RWPE2 (cell line): ENCODE measurements at regions not wholly inside any gene's neighbourhood (a gene's known extent, or its start where the extent isn't known, plus 50 kb on each side); places are given as distances from the start of the nearest gene placed in this dataset.

Experiments
- ATAC-seq: fragments of 200-7000 bp; cut with Tn5 transposase; 3 replicates; pipeline ENCODE4 v1.9.1; 2021; ENCODE audit warnings: low read depth
- DNase-seq: peaks from one replicate; pipeline ENCODE4 v3.0.0-alpha.2; 2020; ENCODE audit warnings: low spot score
- H3K27ac ChIP-seq: fragments of 450-650 bp; 2 replicates; pipeline ENCODE4 v1.5.1; 2017; ENCODE audit warnings: mild to moderate bottlenecking; ENCODE audit not compliant: poor library complexity, severe bottlenecking
- H3K27me3 ChIP-seq: fragments of 250-450 bp; sonication (Bioruptor Pico); 2 replicates; pipeline ENCODE4 v1.5.1; 2021; ENCODE audit warnings: mild to moderate bottlenecking, moderate library complexity; ENCODE audit not compliant: insufficient read depth, poor library complexity, severe bottlenecking
- H3K36me3 ChIP-seq: fragments of 250-450 bp; sonication (Bioruptor Pico); 2 replicates; pipeline ENCODE4 v1.5.1; 2020; ENCODE audit warnings: low read depth, mild to moderate bottlenecking, moderate library complexity
- H3K4me1 ChIP-seq: fragments of 250-450 bp; sonication (Bioruptor Pico); 2 replicates; pipeline ENCODE4 v1.5.1; 2021; ENCODE audit warnings: mild to moderate bottlenecking, moderate library complexity; ENCODE audit not compliant: insufficient read depth, poor library complexity, severe bottlenecking
- H3K4me3 ChIP-seq: fragments of 250-450 bp; sonication (Bioruptor Pico); 2 replicates; pipeline ENCODE4 v1.5.1; 2021; ENCODE audit warnings: mild to moderate bottlenecking, moderate library complexity; ENCODE audit not compliant: severe bottlenecking
- H3K9me3 ChIP-seq: fragments of 250-450 bp; sonication (Bioruptor Pico); 2 replicates; pipeline ENCODE4 v1.5.1; 2021; ENCODE audit warnings: mild to moderate bottlenecking, moderate library complexity; ENCODE audit not compliant: severe bottlenecking
- TF ChIP-seq, protein P1 (sequence below): fragments of 450-650 bp; IDR thresholded peaks from one replicate; pipeline ENCODE4 v1.5.1; 2017; ENCODE audit warnings: mild to moderate bottlenecking, moderate library complexity; ENCODE audit not compliant: poor library complexity, severe bottlenecking

DNA sequence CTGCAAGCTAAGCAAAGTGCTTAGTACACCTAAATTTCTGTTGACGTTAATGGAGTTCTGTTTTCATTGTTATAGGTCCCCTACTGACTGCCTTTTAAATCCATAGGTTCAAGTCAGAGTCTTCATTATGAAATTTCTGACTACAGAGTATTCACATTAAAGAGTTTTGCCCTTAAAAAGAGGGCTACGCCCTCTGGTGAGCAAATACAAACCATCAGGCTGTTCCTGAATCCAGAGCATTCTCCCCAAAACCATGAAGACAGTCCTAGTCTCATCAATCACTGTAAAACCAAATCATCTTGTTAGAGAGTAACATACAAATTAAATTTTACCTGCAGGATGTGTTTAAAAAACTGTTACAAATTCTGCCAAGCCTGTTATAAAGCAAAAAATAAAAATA, 1091.7 kb downstream of the TDRD15 start:
- Histone ChIP-seq H3K36me3 (no peaks in the 10 kb centered on the region), H3K27ac (no peak overlapping the region), H3K4me3 (no peak overlapping the region), H3K9me3 (peaks cover 2% of the 10 kb centered on the region), H3K27me3 (no peaks in the 10 kb centered on the region), H3K4me1 (no peaks in the 10 kb centered on the region)
- DNase-seq (no peak), ATAC-seq (no peak)
- TF ChIP-seq, protein P1, sequence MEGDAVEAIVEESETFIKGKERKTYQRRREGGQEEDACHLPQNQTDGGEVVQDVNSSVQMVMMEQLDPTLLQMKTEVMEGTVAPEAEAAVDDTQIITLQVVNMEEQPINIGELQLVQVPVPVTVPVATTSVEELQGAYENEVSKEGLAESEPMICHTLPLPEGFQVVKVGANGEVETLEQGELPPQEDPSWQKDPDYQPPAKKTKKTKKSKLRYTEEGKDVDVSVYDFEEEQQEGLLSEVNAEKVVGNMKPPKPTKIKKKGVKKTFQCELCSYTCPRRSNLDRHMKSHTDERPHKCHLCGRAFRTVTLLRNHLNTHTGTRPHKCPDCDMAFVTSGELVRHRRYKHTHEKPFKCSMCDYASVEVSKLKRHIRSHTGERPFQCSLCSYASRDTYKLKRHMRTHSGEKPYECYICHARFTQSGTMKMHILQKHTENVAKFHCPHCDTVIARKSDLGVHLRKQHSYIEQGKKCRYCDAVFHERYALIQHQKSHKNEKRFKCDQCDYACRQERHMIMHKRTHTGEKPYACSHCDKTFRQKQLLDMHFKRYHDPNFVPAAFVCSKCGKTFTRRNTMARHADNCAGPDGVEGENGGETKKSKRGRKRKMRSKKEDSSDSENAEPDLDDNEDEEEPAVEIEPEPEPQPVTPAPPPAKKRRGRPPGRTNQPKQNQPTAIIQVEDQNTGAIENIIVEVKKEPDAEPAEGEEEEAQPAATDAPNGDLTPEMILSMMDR: no peak

- Histone ChIP-seq H3K4me1 (no peaks in the 10 kb centered on the region), H3K4me3 (no peak overlapping the region), H3K27ac (no peak overlapping the region), H3K36me3 (no peaks in the 10 kb centered on the region), H3K9me3 (no peaks in the 10 kb centered on the region), H3K27me3 (no peaks in the 10 kb centered on the region)
- ATAC-seq (no peak), DNase-seq (no peak)
- TF ChIP-seq, protein P1: no peak
Measured at GRCh38 chr2:22217881-22218280, 1094.1 kb downstream of the TDRD15 start.

GRCh38 chr2:22221006-22221405, 1097.2 kb downstream of the TDRD15 start:
- Histone ChIP-seq H3K27ac (no peak overlapping the region), H3K9me3 (no peaks in the 10 kb centered on the region), H3K4me3 (no peak overlapping the region), H3K4me1 (no peaks in the 10 kb centered on the region), H3K36me3 (no peaks in the 10 kb centered on the region), H3K27me3 (no peaks in the 10 kb centered on the region)
- DNase-seq: no peak
- TF ChIP-seq, protein P1: no peak
- ATAC-seq: no peak

DNA sequence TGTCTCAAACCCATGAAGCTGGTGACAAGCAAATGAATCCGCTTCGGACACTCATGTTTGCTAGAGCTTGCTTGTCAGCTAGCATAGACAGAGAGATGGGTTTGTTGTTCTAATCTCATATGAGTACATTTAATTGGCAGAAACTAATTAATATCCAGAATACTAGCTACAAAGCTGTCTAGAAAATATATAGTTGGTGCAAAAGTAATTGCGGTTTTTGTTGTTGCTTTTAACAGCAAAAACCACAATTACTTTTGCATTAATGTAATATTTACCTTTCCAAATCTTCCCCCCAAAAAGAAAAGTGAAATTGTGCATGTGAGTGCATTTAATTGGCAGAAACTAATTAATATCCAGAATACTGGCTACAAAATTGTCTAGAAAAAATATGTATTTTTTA, 1115.2 kb downstream of the TDRD15 start:
- Histone ChIP-seq H3K9me3 (no peaks in the 10 kb centered on the region), H3K27me3 (no peaks in the 10 kb centered on the region), H3K4me1 (no peaks in the 10 kb centered on the region), H3K27ac (no peak overlapping the region), H3K4me3 (no peak overlapping the region), H3K36me3 (no peaks in the 10 kb centered on the region)
- no peak for ATAC-seq
- DNase-seq: no peak
- TF ChIP-seq, protein P1: no peak

DNA sequence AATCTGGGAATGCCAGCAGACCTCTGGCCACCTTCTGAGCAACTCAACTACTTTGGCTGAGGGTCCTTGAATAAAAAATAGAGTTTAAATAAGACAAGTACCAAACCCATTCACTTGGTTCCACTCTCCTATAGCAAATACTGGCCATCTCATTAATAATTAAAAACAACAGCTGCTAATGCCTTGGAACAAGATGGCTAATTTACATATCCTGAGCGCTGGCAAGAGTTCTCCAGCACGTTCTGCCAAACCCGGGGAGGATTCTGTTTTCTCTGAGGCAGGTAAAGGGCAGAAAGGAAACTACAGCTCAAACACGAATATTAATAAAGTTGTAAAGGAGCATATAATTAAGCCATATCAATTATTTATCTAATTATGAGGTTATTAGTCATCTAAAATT, 1123.7 kb downstream of the TDRD15 start:
- ATAC-seq (no peak), DNase-seq (no peak)
- H3K36me3 ChIP-seq: no peaks in the 10 kb centered on the region
- H3K4me3 ChIP-seq: no peak overlapping the region
- H3K9me3 ChIP-seq: no peaks in the 10 kb centered on the region
- H3K27ac ChIP-seq: no peak overlapping the region
- TF ChIP-seq, protein P1: no peak
- H3K4me1 ChIP-seq: no peaks in the 10 kb centered on the region
- H3K27me3 ChIP-seq: peaks cover 7% of the 10 kb centered on the region
